Fibroblast of skin of scalp (primary cell): ENCODE measurements at regions not wholly inside any gene's neighbourhood (a gene's known extent, or its start where the extent isn't known, plus 50 kb on each side); places are given as distances from the start of the nearest gene placed in this dataset.

Experiments
- DNase-seq: peaks from one replicate; pipeline ENCODE4 v3.0.0-alpha.2; 2013

- DNase-seq: no peak
Measured at GRCh38 chr14:85468816-85469215, 61.1 kb upstream of the FLRT2 start.

DNA sequence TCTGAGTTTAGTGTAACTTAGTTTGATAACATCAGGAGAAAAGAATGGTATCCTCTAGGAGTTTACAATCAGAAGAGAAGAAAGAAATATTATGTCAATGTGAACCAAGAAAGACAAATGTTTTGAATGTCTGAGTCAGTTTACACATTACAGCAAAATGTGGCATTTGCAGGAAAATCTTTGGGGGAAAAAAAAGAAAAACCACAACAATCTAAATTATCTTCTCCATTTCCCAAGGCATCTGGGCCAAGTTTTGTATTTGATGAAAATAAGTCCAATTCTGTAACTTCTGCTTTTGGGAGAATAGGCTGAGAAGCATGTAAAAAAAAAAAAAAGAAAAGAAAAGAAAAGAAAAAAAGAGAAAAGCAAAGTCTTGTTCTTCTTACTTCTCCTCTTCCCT lies 58.8 kb upstream of the FLRT2 start:
- peak; percentile 85 for DNase-seq

DNA sequence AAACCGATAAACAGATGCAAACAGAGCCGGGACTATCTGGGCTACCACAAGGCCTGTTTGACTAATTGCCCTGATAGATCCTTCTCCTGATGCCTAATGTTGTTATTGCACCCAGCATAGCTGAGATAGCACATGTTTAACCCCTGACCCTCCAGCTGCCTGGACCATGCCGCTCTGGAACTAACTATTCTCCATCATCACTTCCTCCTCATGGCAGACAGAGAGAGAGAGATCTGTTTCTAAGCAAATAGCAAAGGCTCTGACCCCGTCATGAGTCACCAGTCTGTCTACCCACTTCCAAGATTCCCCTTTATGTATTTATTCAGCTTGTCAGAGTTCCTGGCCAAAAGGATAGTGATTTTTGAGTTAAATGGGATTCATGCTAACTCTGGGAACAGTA lies 58.2 kb upstream of the FLRT2 start:
- peak; percentile 91 for DNase-seq

- no peak for DNase-seq
Measured at GRCh38 chr14:85474431-85474830, 55.5 kb upstream of the FLRT2 start.

DNA sequence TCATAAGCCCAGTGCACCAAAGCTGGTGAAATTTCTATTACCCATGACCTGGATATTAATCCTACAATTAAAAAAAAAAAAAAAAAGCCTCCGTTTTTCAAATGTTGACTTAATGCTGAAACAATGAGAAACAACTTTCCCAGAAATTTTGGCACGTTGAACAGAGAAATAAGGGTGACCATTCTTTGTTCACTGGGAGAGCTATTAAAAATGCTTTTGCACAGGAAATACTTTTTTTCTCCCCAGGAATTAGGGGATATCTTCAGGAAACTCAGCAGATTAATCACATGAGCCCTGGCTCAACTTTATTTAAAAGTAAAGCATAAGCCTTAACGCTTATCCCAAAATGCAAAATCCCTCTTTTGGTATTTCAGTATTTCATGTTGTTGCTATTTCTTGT lies 54.8 kb upstream of the FLRT2 start:
- DNase-seq: peak; percentile 19

GRCh38 chr14:85479306-85479705 lies 50.6 kb upstream of the FLRT2 start:
- no peak for DNase-seq

GRCh38 chr14:85479771-85480170 lies 50.2 kb upstream of the FLRT2 start:
- no peak for DNase-seq
